Common myeloid progenitor, CD34-positive (primary cell): ENCODE measurements at regions not wholly inside any gene's neighbourhood (a gene's known extent, or its start where the extent isn't known, plus 50 kb on each side); places are given as distances from the start of the nearest gene placed in this dataset.
"Not testable (repeated sequence)": the region's sequence is repeated elsewhere in the genome, so short reads cannot be mapped to it uniquely, and the experiment has no call there.

Experiments
- CTCF ChIA-PET: fragments of 350-600 bp; sonication (Branson Sonifier 250); formaldehyde crosslinking; loops from one replicate; lab custom pipeline; 2021; ENCODE audit warnings: antibody characterized with exemption; lab: Charles Lee
- POLR2A ChIA-PET: fragments of 350-600 bp; sonication (Branson Sonifier 250); formaldehyde crosslinking; loops from one replicate; lab custom pipeline; 2021; ENCODE audit warnings: antibody characterized with exemption; lab: Charles Lee
- DNase-seq, 3 donors: peaks; one replicate each; pipeline versions ENCODE4 v3.0.0 to v3.0.0-alpha.2; 2013
- H3K27ac ChIP-seq, 2 experiments: 1 replicate in 1 of 2; 2 replicates in 1 of 2; pipeline ENCODE4 v1.7.0; 2013; ENCODE audit warnings: inconsistent platforms in 2 of 2, low read length in 2 of 2, mild to moderate bottlenecking in 2 of 2, low read depth in 1 of 2, moderate library complexity in 1 of 2; ENCODE audit not compliant: severe bottlenecking in 2 of 2, insufficient read depth in 1 of 2, poor library complexity in 1 of 2
- H3K27me3 ChIP-seq, 5 experiments: replicated peaks in 2 of 5; 1 replicate in 3 of 5; 2 replicates in 2 of 5; pipeline versions ENCODE4 v1.6.1 to v1.7.0; 2013; ENCODE audit warnings: low read length in 4 of 5, mild to moderate bottlenecking in 2 of 5, moderate library complexity in 2 of 5, inconsistent platforms in 1 of 5; ENCODE audit not compliant: insufficient read depth in 5 of 5, control insufficient read depth in 4 of 5
- H3K36me3 ChIP-seq, 4 experiments: 1 replicate in 2 of 4; 2 replicates in 2 of 4; pipeline versions ENCODE4 v1.6.1 to v1.7.0; 2013; ENCODE audit warnings: low read length in 3 of 4, control low read depth in 1 of 4, mild to moderate bottlenecking in 1 of 4; ENCODE audit not compliant: control insufficient read depth in 4 of 4, insufficient read depth in 4 of 4
- H3K4me1 ChIP-seq, 4 experiments: 1 replicate in 3 of 4; 2 replicates in 1 of 4; pipeline versions ENCODE4 v1.6.1 to v1.7.1; 2013; ENCODE audit warnings: low read length in 3 of 4, mild to moderate bottlenecking in 3 of 4, control low read depth in 1 of 4, inconsistent platforms in 1 of 4, moderate library complexity in 1 of 4; ENCODE audit not compliant: control insufficient read depth in 4 of 4, insufficient read depth in 4 of 4; ENCODE audit errors: control extremely low read depth in 1 of 4
- H3K4me3 ChIP-seq, 7 experiments: 1 replicate in 4 of 7; 2 replicates in 3 of 7; pipeline versions ENCODE4 v1.5.1 to v1.7.0; 2013; ENCODE audit warnings: mild to moderate bottlenecking in 7 of 7, low read length in 6 of 7, moderate library complexity in 6 of 7, inconsistent platforms in 2 of 7, low read depth in 2 of 7, control low read depth in 1 of 7; ENCODE audit not compliant: insufficient read depth in 4 of 7, control insufficient read depth in 1 of 7; ENCODE audit errors: extremely low read depth in 1 of 7
- H3K9me3 ChIP-seq, 5 experiments: 1 replicate in 4 of 5; 2 replicates in 1 of 5; pipeline versions ENCODE4 v1.6.1 to v1.7.1; 2013; ENCODE audit warnings: low read length in 4 of 5, mild to moderate bottlenecking in 2 of 5, inconsistent platforms in 1 of 5, low read depth in 1 of 5, moderate library complexity in 1 of 5; ENCODE audit not compliant: control insufficient read depth in 4 of 5, insufficient read depth in 2 of 5; ENCODE audit errors: control extremely low read depth in 1 of 5
- WGBS: methylation state at CpG from one replicate; pipeline ENCODE4 v1.1.5; 2013; ENCODE audit not compliant: insufficient coverage; 5-methylcytosine and 5-hydroxymethylcytosine counted together

GRCh38 chr19:30113186-30113585, 171.1 kb downstream of the URI1 start:
- no peak for DNase-seq
- Histone ChIP-seq H3K4me3 (no peak overlapping the region), H3K27ac (no peak overlapping the region), H3K27me3 (peaks cover 0 to 2% (median 0%) of the 10 kb centered on the region in 5 experiments), H3K9me3 (no peaks in the 10 kb centered on the region), H3K36me3 (no peaks in the 10 kb centered on the region), H3K4me1 (no peaks in the 10 kb centered on the region)
- ChIA-PET POLR2A (no interaction called here), CTCF (no interaction called here)
- 72% methylated on average over 4 of the region's 5 CpGs for WGBS

- H3K9me3 ChIP-seq, DNase-seq, H3K27ac ChIP-seq, H3K4me1 ChIP-seq, H3K4me3 ChIP-seq, POLR2A ChIA-PET, H3K36me3 ChIP-seq, CTCF ChIA-PET, H3K27me3 ChIP-seq: not testable (repeated sequence)
- no CpG with 5 or more reads among the region's 5 CpGs for WGBS
Observed at GRCh38 chr19:30114095-30114494, 172.1 kb downstream of the URI1 start.

GRCh38 chr19:30115947-30116346, 173.9 kb downstream of the URI1 start:
- POLR2A ChIA-PET = no interaction called here
- Histone ChIP-seq H3K27me3 (peaks cover 0 to 6% (median 2%) of the 10 kb centered on the region in 5 experiments), H3K4me3 (no peak overlapping the region), H3K36me3 (no peaks in the 10 kb centered on the region), H3K9me3 (no peaks in the 10 kb centered on the region), H3K4me1 (no peaks in the 10 kb centered on the region), H3K27ac (no peak overlapping the region)
- DNase-seq = no peak
- WGBS = 85% methylated on average over 2 of the region's 2 CpGs
- CTCF ChIA-PET = no interaction called here

GRCh38 chr19:30116530-30116929, 174.5 kb downstream of the URI1 start:
- CTCF ChIA-PET = no interaction called here
- Histone ChIP-seq H3K9me3 (no peaks in the 10 kb centered on the region), H3K27ac (no peak overlapping the region), H3K27me3 (peaks cover 0 to 6% (median 2%) of the 10 kb centered on the region in 5 experiments), H3K4me3 (no peak overlapping the region), H3K4me1 (no peaks in the 10 kb centered on the region), H3K36me3 (no peaks in the 10 kb centered on the region)
- DNase-seq = no peak
- POLR2A ChIA-PET = no interaction called here

- POLR2A ChIA-PET = no interaction called here
- WGBS = 88% methylated on average over 16 of the region's 16 CpGs
Observed at GRCh38 chr19:30116984-30117555, 175.0 kb downstream of the URI1 start.

GRCh38 chr19:30117636-30118145, 175.7 kb downstream of the URI1 start:
- ChIA-PET CTCF (no interaction called here), POLR2A (no interaction called here)
- Histone ChIP-seq H3K27me3 (peaks cover 0 to 6% (median 2%) of the 10 kb centered on the region in 5 experiments), H3K36me3 (no peaks in the 10 kb centered on the region), H3K9me3 (no peaks in the 10 kb centered on the region), H3K4me1 (no peaks in the 10 kb centered on the region), H3K4me3 (no peak overlapping the region), H3K27ac (no peak overlapping the region)
- WGBS = 95% methylated on average over 12 of the region's 12 CpGs
- no peak for DNase-seq

More at GRCh38 chr19:30116984-30117555, 175.0 kb downstream of the URI1 start:
- Histone ChIP-seq H3K27ac (no peak overlapping the region), H3K9me3 (no peaks in the 10 kb centered on the region), H3K27me3 (peaks cover 0 to 6% (median 2%) of the 10 kb centered on the region in 5 experiments), H3K4me3 (no peak overlapping the region), H3K4me1 (no peaks in the 10 kb centered on the region), H3K36me3 (no peaks in the 10 kb centered on the region)
- no peak for DNase-seq
- CTCF ChIA-PET = no interaction called here

GRCh38 chr19:30118221-30118620, 176.2 kb downstream of the URI1 start:
- 91% methylated on average over 9 of the region's 11 CpGs for WGBS
- Histone ChIP-seq H3K4me3 (no peak overlapping the region), H3K9me3 (no peaks in the 10 kb centered on the region), H3K27me3 (peaks cover 0 to 6% (median 2%) of the 10 kb centered on the region in 5 experiments), H3K4me1 (no peaks in the 10 kb centered on the region), H3K27ac (no peak overlapping the region), H3K36me3 (no peaks in the 10 kb centered on the region)
- ChIA-PET POLR2A (no interaction called here), CTCF (no interaction called here)
- DNase-seq = no peak
